A172 (cell line): ENCODE measurements at regions not wholly inside any gene's neighbourhood (a gene's known extent, or its start where the extent isn't known, plus 50 kb on each side); places are given as distances from the start of the nearest gene placed in this dataset.

ENCODE experiments used
- DNase-seq: peaks from one replicate; pipeline ENCODE4 v3.0.0-alpha.2; 2015; ENCODE audit warnings: low spot score

- DNase-seq = no peak
These were observed 750.8 kb upstream of the ID2 start for GRCh38 chr2:7930800-7931635.

- no peak for DNase-seq
These were observed 750.0 kb upstream of the ID2 start for GRCh38 chr2:7931808-7932207.

- DNase-seq = no peak
These were observed 748.2 kb upstream of the ID2 start for GRCh38 chr2:7933672-7934071.

GRCh38 chr2:7934476-7934875 is 747.4 kb upstream of the ID2 start:
- DNase-seq = no peak

- no peak for DNase-seq
These were observed 744.8 kb upstream of the ID2 start for GRCh38 chr2:7937082-7937481.

- no peak for DNase-seq
These were observed 741.1 kb upstream of the ID2 start for GRCh38 chr2:7940723-7941122.

GRCh38 chr2:7943446-7943845 is 738.4 kb upstream of the ID2 start:
- DNase-seq = no peak

- DNase-seq = no peak
These were observed 736.8 kb upstream of the ID2 start for GRCh38 chr2:7945026-7945425.

- DNase-seq = no peak
These were observed 731.7 kb upstream of the ID2 start for GRCh38 chr2:7950035-7950612.

GRCh38 chr2:7951001-7951400 is 730.9 kb upstream of the ID2 start:
- no peak for DNase-seq

GRCh38 chr2:7951490-7951889 is 730.4 kb upstream of the ID2 start:
- DNase-seq = no peak

GRCh38 chr2:7952046-7952745 is 729.7 kb upstream of the ID2 start:
- DNase-seq = no peak

- DNase-seq = no peak
These were observed 728.7 kb upstream of the ID2 start for GRCh38 chr2:7953195-7953594.

- no peak for DNase-seq
These were observed 727.6 kb upstream of the ID2 start for GRCh38 chr2:7954234-7954633.

- no peak for DNase-seq
These were observed 725.6 kb upstream of the ID2 start for GRCh38 chr2:7956126-7956689.

GRCh38 chr2:7961550-7961949 is 720.3 kb upstream of the ID2 start:
- no peak for DNase-seq

GRCh38 chr2:7962161-7962560 is 719.7 kb upstream of the ID2 start:
- DNase-seq = no peak

- DNase-seq = no peak
These were observed 718.1 kb upstream of the ID2 start for GRCh38 chr2:7963787-7964186.

- no peak for DNase-seq
These were observed 715.8 kb upstream of the ID2 start for GRCh38 chr2:7966032-7966431.

- DNase-seq = no peak
These were observed 714.0 kb upstream of the ID2 start for GRCh38 chr2:7967707-7968405.

GRCh38 chr2:7969756-7970515 is 711.9 kb upstream of the ID2 start:
- DNase-seq = no peak
